ENCODE measurements at regions not wholly inside any gene's neighbourhood (a gene's known extent, or its start where the extent isn't known, plus 50 kb on each side); places are given as distances from the start of the nearest gene placed in this dataset.

- H3K79me2 ChIP-seq: no peaks in the 10 kb centered on the region
- H2AFZ ChIP-seq: no peak overlapping the region
- no peaks in the 10 kb centered on the region for H4K20me1 ChIP-seq (ENCODE audit: insufficient read depth, poor library complexity, severe bottlenecking)
- H3K4me1 ChIP-seq (ENCODE audit: insufficient read depth): no peaks in the 10 kb centered on the region
- TF ChIP-seq EZH2phosphoT487 (IDR thresholded peaks at IDR 0.05; ENCODE audit: low read depth, severe bottlenecking, unreplicated experiment) (no peak), EZH2 (IDR thresholded peaks at IDR 0.05; ENCODE audit: borderline replicate concordance) (no peak), CTCF (IDR thresholded peaks at IDR 0.05; ENCODE audit: poor library complexity) (no peak)
- 69% methylated on average over 1 of the region's 1 CpG for WGBS (ENCODE audit: low lambda C conversion rate, missing lambda C conversion rate)
- H3K4me3 ChIP-seq: no peak overlapping the region
- H3K4me2 ChIP-seq: no peak overlapping the region
- H3K9me2 ChIP-seq (replicated peaks; ENCODE audit: insufficient read depth): no peaks in the 10 kb centered on the region
- H3K36me3 ChIP-seq (replicated peaks; ENCODE audit: insufficient read depth, low read depth): no peaks in the 10 kb centered on the region
- H3K9me3 ChIP-seq (ENCODE audit: low read depth): no peaks in the 10 kb centered on the region
- H3K27me3 ChIP-seq: no peaks in the 10 kb centered on the region
- DNase-seq (ENCODE audit: low spot score): no peak
- no peak overlapping the region for H3K27ac ChIP-seq
These were observed 379.9 kb upstream of the DSEL start for GRCh38 chr18:67896451-67896850.

GRCh38 chr18:67893916-67894315, 377.4 kb upstream of the DSEL start:
- DNase-seq (ENCODE audit: low spot score): no peak
- H3K27me3 ChIP-seq: no peaks in the 10 kb centered on the region
- H2AFZ ChIP-seq: no peak overlapping the region
- H3K9me2 ChIP-seq (replicated peaks; ENCODE audit: insufficient read depth): no peaks in the 10 kb centered on the region
- no peak overlapping the region for H3K27ac ChIP-seq
- H3K4me1 ChIP-seq (ENCODE audit: insufficient read depth): no peaks in the 10 kb centered on the region
- no peaks in the 10 kb centered on the region for H3K79me2 ChIP-seq
- no peaks in the 10 kb centered on the region for H4K20me1 ChIP-seq (ENCODE audit: insufficient read depth, poor library complexity, severe bottlenecking)
- H3K9me3 ChIP-seq (ENCODE audit: low read depth): no peaks in the 10 kb centered on the region
- WGBS (ENCODE audit: low lambda C conversion rate, missing lambda C conversion rate): 47% methylated on average over 3 of the region's 3 CpGs
- TF ChIP-seq CTCF (IDR thresholded peaks at IDR 0.05; ENCODE audit: poor library complexity) (no peak), EZH2phosphoT487 (IDR thresholded peaks at IDR 0.05; ENCODE audit: low read depth, severe bottlenecking, unreplicated experiment) (no peak), EZH2 (IDR thresholded peaks at IDR 0.05; ENCODE audit: borderline replicate concordance) (no peak)
- no peak overlapping the region for H3K4me3 ChIP-seq
- H3K4me2 ChIP-seq: no peak overlapping the region
- no peaks in the 10 kb centered on the region for H3K36me3 ChIP-seq (replicated peaks; ENCODE audit: insufficient read depth, low read depth)

- H3K4me3 ChIP-seq: no peak overlapping the region
- H3K79me2 ChIP-seq: no peaks in the 10 kb centered on the region
- H3K4me1 ChIP-seq (ENCODE audit: insufficient read depth): no peaks in the 10 kb centered on the region
- H3K27me3 ChIP-seq: no peaks in the 10 kb centered on the region
- H3K27ac ChIP-seq: no peak overlapping the region
- TF ChIP-seq CTCF (IDR thresholded peaks at IDR 0.05; ENCODE audit: poor library complexity): no peak
- no peak for TF ChIP-seq EZH2 (IDR thresholded peaks at IDR 0.05; ENCODE audit: borderline replicate concordance)
- no peak for TF ChIP-seq EZH2phosphoT487 (IDR thresholded peaks at IDR 0.05; ENCODE audit: low read depth, severe bottlenecking, unreplicated experiment)
- H3K36me3 ChIP-seq (replicated peaks; ENCODE audit: insufficient read depth, low read depth): no peaks in the 10 kb centered on the region
- H4K20me1 ChIP-seq (ENCODE audit: insufficient read depth, poor library complexity, severe bottlenecking): no peaks in the 10 kb centered on the region
- H3K9me2 ChIP-seq (replicated peaks; ENCODE audit: insufficient read depth): no peaks in the 10 kb centered on the region
- no peak overlapping the region for H3K4me2 ChIP-seq
- H3K9me3 ChIP-seq (ENCODE audit: low read depth): no peaks in the 10 kb centered on the region
- H2AFZ ChIP-seq: no peak overlapping the region
- DNase-seq (ENCODE audit: low spot score): no peak
- 26% methylated on average over 3 of the region's 3 CpGs for WGBS (ENCODE audit: low lambda C conversion rate, missing lambda C conversion rate)
These were observed 360.4 kb upstream of the DSEL start for GRCh38 chr18:67876871-67877270.

GRCh38 chr18:67875944-67876343, 359.4 kb upstream of the DSEL start:
- WGBS (ENCODE audit: low lambda C conversion rate, missing lambda C conversion rate): 84% methylated on average over 1 of the region's 1 CpG
- H3K9me2 ChIP-seq (replicated peaks; ENCODE audit: insufficient read depth): no peaks in the 10 kb centered on the region
- H3K4me2 ChIP-seq: no peak overlapping the region
- TF ChIP-seq CTCF (IDR thresholded peaks at IDR 0.05; ENCODE audit: poor library complexity) (no peak), EZH2 (IDR thresholded peaks at IDR 0.05; ENCODE audit: borderline replicate concordance) (no peak), EZH2phosphoT487 (IDR thresholded peaks at IDR 0.05; ENCODE audit: low read depth, severe bottlenecking, unreplicated experiment) (no peak)
- H3K4me3 ChIP-seq: no peak overlapping the region
- H3K79me2 ChIP-seq: no peaks in the 10 kb centered on the region
- no peaks in the 10 kb centered on the region for H3K4me1 ChIP-seq (ENCODE audit: insufficient read depth)
- H2AFZ ChIP-seq: no peak overlapping the region
- no peaks in the 10 kb centered on the region for H4K20me1 ChIP-seq (ENCODE audit: insufficient read depth, poor library complexity, severe bottlenecking)
- no peak for DNase-seq (ENCODE audit: low spot score)
- H3K27ac ChIP-seq: no peak overlapping the region
- no peaks in the 10 kb centered on the region for H3K27me3 ChIP-seq
- H3K36me3 ChIP-seq (replicated peaks; ENCODE audit: insufficient read depth, low read depth): no peaks in the 10 kb centered on the region
- H3K9me3 ChIP-seq (ENCODE audit: low read depth): no peaks in the 10 kb centered on the region

Data from hepatocyte (in vitro differentiated cells).